HEK293 (cell line): ENCODE measurements at regions not wholly inside any gene's neighbourhood (a gene's known extent, or its start where the extent isn't known, plus 50 kb on each side); places are given as distances from the start of the nearest gene placed in this dataset.

Experiments
- CTCF ChIA-PET: fragments of 350-600 bp; formaldehyde crosslinking; extraction: SDS; loops from one replicate; lab custom pipeline; 2021; ENCODE audit warnings: antibody characterized with exemption; lab: Yijun Ruan, JAX
- POLR2A ChIA-PET: fragments of 300-600 bp; formaldehyde crosslinking; extraction: SDS; loops from one replicate; lab custom pipeline; 2020; ENCODE audit warnings: antibody characterized with exemption, inconsistent platforms; lab: Yijun Ruan, JAX
- H3K27ac ChIP-seq: fragments of 200-500 bp; sonication (Bioruptor generic); 2 replicates; pipeline ENCODE4 v1.5.1; 2014; ENCODE audit warnings: low read depth, low read length, control low read depth, inconsistent platforms; ENCODE audit errors: extremely low read depth
- H3K36me3 ChIP-seq, 2 experiments: fragments of 200-500 bp in 1 of 2; sonication (Bioruptor generic) in 1 of 2; 1 replicate in 1 of 2; 2 replicates in 1 of 2; pipeline ENCODE4 v1.5.1; 2014 to 2017; ENCODE audit warnings: inconsistent platforms in 2 of 2, low read length in 2 of 2; ENCODE audit not compliant: control insufficient read depth in 2 of 2, insufficient read depth in 1 of 2
- H3K4me1 ChIP-seq: fragments of 200-500 bp; sonication (Bioruptor generic); 2 replicates; pipeline ENCODE4 v1.5.1; 2014; ENCODE audit warnings: mild to moderate bottlenecking, low read length, inconsistent platforms; ENCODE audit not compliant: control insufficient read depth, insufficient read depth
- H3K4me3 ChIP-seq: 2 replicates; pipeline ENCODE4 v1.5.1; 2011; ENCODE audit warnings: low read depth, mild to moderate bottlenecking, control low read depth, low read length, moderate library complexity
- H3K9me3 ChIP-seq: fragments of 200-500 bp; sonication (Bioruptor generic); 2 replicates; pipeline ENCODE4 v1.5.1; 2014; ENCODE audit warnings: low read depth, low read length, inconsistent platforms; ENCODE audit not compliant: control insufficient read depth, insufficient read depth
- FEZF1 ChIP-seq: fragments of 450-650 bp; formaldehyde crosslinking; IDR thresholded peaks from 2 replicates; pipeline ENCODE4 v1.5.1; 2016; ENCODE audit warnings: missing biosample characterization, missing genetic modification characterization
- IKZF3 ChIP-seq: fragments of 450-650 bp; IDR thresholded peaks from 2 replicates; pipeline ENCODE4 v1.5.0; 2018; ENCODE audit warnings: missing biosample characterization, mild to moderate bottlenecking, missing genetic modification characterization, moderate library complexity
- KLF9 ChIP-seq: fragments of 450-650 bp; formaldehyde crosslinking; IDR thresholded peaks from 2 replicates; pipeline ENCODE4 v1.5.1; 2016; ENCODE audit warnings: missing biosample characterization, missing genetic modification characterization, low read depth
- YY2 ChIP-seq: fragments of 450-650 bp; formaldehyde crosslinking; IDR thresholded peaks from 2 replicates; pipeline ENCODE4 v1.5.1; 2016; ENCODE audit warnings: missing biosample characterization, missing genetic modification characterization
- ZEB2 ChIP-seq: fragments of 450-650 bp; formaldehyde crosslinking; IDR thresholded peaks from 2 replicates; pipeline ENCODE4 v1.5.1; 2016; ENCODE audit warnings: missing biosample characterization, missing genetic modification characterization
- ZFP37 ChIP-seq: fragments of 450-650 bp; formaldehyde crosslinking; IDR thresholded peaks from 2 replicates; pipeline ENCODE4 v1.5.1; 2016; ENCODE audit warnings: missing biosample characterization, missing genetic modification characterization
- ZNF19 ChIP-seq: fragments of 450-650 bp; formaldehyde crosslinking; IDR thresholded peaks from 2 replicates; pipeline ENCODE4; 2016; ENCODE audit warnings: missing biosample characterization, missing genetic modification characterization, low read depth
- ZNF202 ChIP-seq: fragments of 450-650 bp; formaldehyde crosslinking; IDR thresholded peaks from 2 replicates; pipeline ENCODE4 v1.5.1; 2016; ENCODE audit warnings: missing biosample characterization, missing genetic modification characterization, borderline replicate concordance
- ZNF394 ChIP-seq: fragments of 450-650 bp; formaldehyde crosslinking; IDR thresholded peaks from 2 replicates; pipeline ENCODE4 v1.5.1; 2016; ENCODE audit warnings: missing biosample characterization, missing genetic modification characterization, mild to moderate bottlenecking, moderate library complexity, borderline replicate concordance
- ZNF555 ChIP-seq: fragments of 450-650 bp; formaldehyde crosslinking; conservative IDR thresholded peaks from 2 replicates; pipeline ENCODE4 v1.5.1; 2017; ENCODE audit warnings: missing biosample characterization, mild to moderate bottlenecking, missing genetic modification characterization, inconsistent platforms
- ZNF571 ChIP-seq: fragments of 450-650 bp; formaldehyde crosslinking; IDR thresholded peaks from 2 replicates; pipeline ENCODE4 v1.5.0; 2017; ENCODE audit warnings: missing biosample characterization, missing genetic modification characterization
- ZNF626 ChIP-seq: fragments of 450-650 bp; sonication (Bioruptor Pico); formaldehyde crosslinking; IDR thresholded peaks from 2 replicates; pipeline ENCODE4 v1.5.1; 2018; ENCODE audit warnings: missing biosample characterization, missing genetic modification characterization, inconsistent platforms
- ZNF654 ChIP-seq: fragments of 450-650 bp; formaldehyde crosslinking; IDR thresholded peaks from 2 replicates; pipeline ENCODE4 v1.5.1; 2016; ENCODE audit warnings: low read depth, missing biosample characterization, missing genetic modification characterization
- ZNF791 ChIP-seq: fragments of 450-650 bp; formaldehyde crosslinking; IDR thresholded peaks from 2 replicates; pipeline ENCODE4 v1.5.1; 2016; ENCODE audit warnings: missing biosample characterization, missing genetic modification characterization
- ZNF792 ChIP-seq: fragments of 450-650 bp; formaldehyde crosslinking; IDR thresholded peaks from 2 replicates; pipeline ENCODE4 v1.5.1; 2016; ENCODE audit warnings: missing biosample characterization, missing genetic modification characterization
- ZSCAN16 ChIP-seq: fragments of 450-650 bp; formaldehyde crosslinking; IDR thresholded peaks from 2 replicates; pipeline ENCODE4 v1.5.1; 2016; ENCODE audit warnings: missing biosample characterization, missing genetic modification characterization
- ZXDB ChIP-seq: fragments of 450-650 bp; formaldehyde crosslinking; IDR thresholded peaks from 2 replicates; pipeline ENCODE4 v1.5.1; 2016; ENCODE audit warnings: missing biosample characterization, missing genetic modification characterization
- TF ChIP-seq, protein P1 (sequence below): fragments of 450-650 bp; formaldehyde crosslinking; IDR thresholded peaks from 2 replicates; pipeline ENCODE4 v1.5.1; 2016; ENCODE audit warnings: missing biosample characterization, missing genetic modification characterization
- TF ChIP-seq, protein P2 (sequence below): fragments of 450-650 bp; formaldehyde crosslinking; IDR thresholded peaks from 2 replicates; pipeline ENCODE4 v1.5.1; 2016; ENCODE audit warnings: missing biosample characterization, missing genetic modification characterization
- TF ChIP-seq, protein P3 (sequence below): IDR thresholded peaks from 2 replicates; pipeline ENCODE4 v1.6.1; 2011; ENCODE audit warnings: mild to moderate bottlenecking, low read depth, low read length, borderline replicate concordance
- TF ChIP-seq, protein P4 (sequence below): fragments of 450-650 bp; formaldehyde crosslinking; IDR thresholded peaks from 2 replicates; pipeline ENCODE4 v1.5.1; 2016; ENCODE audit warnings: missing biosample characterization, missing genetic modification characterization
- TF ChIP-seq, protein P5 (sequence below): fragments of 450-650 bp; formaldehyde crosslinking; IDR thresholded peaks from 2 replicates; pipeline ENCODE4 v1.5.1; 2016; ENCODE audit warnings: missing biosample characterization, missing genetic modification characterization, low read depth
- TF ChIP-seq, protein P6 (sequence below): fragments of 450-650 bp; formaldehyde crosslinking; IDR thresholded peaks from 2 replicates; pipeline ENCODE4 v1.5.1; 2016; ENCODE audit warnings: missing biosample characterization, missing genetic modification characterization

DNA sequence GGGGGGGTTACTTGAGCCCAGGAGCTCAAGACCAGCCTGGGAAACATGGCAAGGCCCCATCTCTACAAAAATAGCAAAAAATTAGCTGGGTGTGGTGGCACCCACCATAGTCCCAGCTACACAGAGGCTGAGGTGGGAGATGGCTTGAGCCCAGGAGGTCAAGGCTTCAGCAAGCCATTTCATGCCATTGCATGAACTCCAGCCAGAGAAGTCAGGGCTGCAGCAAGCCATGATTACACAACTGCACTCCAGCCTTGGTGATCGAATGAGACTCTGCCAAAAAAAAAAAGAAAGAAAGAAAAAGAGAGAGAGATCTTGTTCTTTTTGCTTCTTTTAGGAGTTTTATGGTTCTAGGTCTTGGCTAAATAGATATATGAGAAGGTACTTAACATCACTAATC, 200.2 kb upstream of the PHYHIPL start:
- TF ChIP-seq ZSCAN16 (tag by site-specific recombination) (no peak), ZFP37 (tag by site-specific recombination) (no peak), ZXDB (no peak), ZNF792 (tag by site-specific recombination) (no peak), ZNF555 (tag by site-specific recombination) (no peak), KLF9 (tag by site-specific recombination) (no peak), ZNF19 (tag by site-specific recombination) (no peak), ZNF654 (tag by site-specific recombination) (no peak), FEZF1 (no peak), YY2 (tag by site-specific recombination) (no peak), ZNF202 (no peak), IKZF3 (tag by site-specific recombination) (no peak), ZNF626 (tag by site-specific recombination) (no peak), ZNF791 (no peak), ZNF571 (tag by site-specific recombination) (no peak)
- TF ChIP-seq, protein P1, sequence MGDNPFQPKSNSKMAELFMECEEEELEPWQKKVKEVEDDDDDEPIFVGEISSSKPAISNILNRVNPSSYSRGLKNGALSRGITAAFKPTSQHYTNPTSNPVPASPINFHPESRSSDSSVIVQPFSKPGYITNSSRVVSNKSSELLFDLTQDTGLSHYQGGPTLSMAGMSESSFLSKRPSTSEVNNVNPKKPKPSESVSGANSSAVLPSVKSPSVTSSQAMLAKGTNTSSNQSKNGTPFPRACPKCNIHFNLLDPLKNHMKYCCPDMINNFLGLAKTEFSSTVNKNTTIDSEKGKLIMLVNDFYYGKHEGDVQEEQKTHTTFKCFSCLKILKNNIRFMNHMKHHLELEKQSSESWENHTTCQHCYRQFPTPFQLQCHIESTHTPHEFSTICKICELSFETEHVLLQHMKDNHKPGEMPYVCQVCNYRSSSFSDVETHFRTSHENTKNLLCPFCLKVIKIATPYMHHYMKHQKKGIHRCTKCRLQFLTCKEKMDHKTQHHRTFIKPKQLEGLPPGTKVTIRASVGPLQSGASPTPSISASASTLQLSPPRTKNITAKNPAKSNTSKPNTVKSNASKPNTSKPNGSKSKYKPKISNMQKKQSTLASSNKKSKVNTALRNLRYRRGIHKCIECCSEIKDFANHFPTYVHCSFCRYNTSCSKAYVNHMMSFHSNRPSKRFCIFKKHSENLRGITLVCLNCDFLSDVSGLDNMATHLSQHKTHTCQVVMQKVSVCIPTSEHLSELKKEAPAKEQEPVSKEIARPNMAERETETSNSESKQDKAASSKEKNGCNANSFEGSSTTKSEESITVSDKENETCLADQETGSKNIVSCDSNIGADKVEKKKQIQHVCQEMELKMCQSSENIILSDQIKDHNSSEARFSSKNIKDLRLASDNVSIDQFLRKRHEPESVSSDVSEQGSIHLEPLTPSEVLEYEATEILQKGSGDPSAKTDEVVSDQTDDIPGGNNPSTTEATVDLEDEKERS (tag by site-specific recombination) = no peak
- TF ChIP-seq, protein P2, sequence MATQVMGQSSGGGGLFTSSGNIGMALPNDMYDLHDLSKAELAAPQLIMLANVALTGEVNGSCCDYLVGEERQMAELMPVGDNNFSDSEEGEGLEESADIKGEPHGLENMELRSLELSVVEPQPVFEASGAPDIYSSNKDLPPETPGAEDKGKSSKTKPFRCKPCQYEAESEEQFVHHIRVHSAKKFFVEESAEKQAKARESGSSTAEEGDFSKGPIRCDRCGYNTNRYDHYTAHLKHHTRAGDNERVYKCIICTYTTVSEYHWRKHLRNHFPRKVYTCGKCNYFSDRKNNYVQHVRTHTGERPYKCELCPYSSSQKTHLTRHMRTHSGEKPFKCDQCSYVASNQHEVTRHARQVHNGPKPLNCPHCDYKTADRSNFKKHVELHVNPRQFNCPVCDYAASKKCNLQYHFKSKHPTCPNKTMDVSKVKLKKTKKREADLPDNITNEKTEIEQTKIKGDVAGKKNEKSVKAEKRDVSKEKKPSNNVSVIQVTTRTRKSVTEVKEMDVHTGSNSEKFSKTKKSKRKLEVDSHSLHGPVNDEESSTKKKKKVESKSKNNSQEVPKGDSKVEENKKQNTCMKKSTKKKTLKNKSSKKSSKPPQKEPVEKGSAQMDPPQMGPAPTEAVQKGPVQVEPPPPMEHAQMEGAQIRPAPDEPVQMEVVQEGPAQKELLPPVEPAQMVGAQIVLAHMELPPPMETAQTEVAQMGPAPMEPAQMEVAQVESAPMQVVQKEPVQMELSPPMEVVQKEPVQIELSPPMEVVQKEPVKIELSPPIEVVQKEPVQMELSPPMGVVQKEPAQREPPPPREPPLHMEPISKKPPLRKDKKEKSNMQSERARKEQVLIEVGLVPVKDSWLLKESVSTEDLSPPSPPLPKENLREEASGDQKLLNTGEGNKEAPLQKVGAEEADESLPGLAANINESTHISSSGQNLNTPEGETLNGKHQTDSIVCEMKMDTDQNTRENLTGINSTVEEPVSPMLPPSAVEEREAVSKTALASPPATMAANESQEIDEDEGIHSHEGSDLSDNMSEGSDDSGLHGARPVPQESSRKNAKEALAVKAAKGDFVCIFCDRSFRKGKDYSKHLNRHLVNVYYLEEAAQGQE (tag by site-specific recombination) = no peak
- TF ChIP-seq, protein P3, sequence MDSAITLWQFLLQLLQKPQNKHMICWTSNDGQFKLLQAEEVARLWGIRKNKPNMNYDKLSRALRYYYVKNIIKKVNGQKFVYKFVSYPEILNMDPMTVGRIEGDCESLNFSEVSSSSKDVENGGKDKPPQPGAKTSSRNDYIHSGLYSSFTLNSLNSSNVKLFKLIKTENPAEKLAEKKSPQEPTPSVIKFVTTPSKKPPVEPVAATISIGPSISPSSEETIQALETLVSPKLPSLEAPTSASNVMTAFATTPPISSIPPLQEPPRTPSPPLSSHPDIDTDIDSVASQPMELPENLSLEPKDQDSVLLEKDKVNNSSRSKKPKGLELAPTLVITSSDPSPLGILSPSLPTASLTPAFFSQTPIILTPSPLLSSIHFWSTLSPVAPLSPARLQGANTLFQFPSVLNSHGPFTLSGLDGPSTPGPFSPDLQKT = no peak
- TF ChIP-seq, protein P4, sequence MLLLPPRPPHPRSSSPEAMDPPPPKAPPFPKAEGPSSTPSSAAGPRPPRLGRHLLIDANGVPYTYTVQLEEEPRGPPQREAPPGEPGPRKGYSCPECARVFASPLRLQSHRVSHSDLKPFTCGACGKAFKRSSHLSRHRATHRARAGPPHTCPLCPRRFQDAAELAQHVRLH (tag by site-specific recombination) = no peak
- TF ChIP-seq, all 188 proteins: peak for 0
- Histone ChIP-seq H3K36me3 (no peaks in the 10 kb centered on the region), H3K27ac (no peak overlapping the region), H3K9me3 (no peaks in the 10 kb centered on the region), H3K4me1 (no peaks in the 10 kb centered on the region), H3K4me3 (no peak overlapping the region)
- CTCF ChIA-PET = no interaction called here
- POLR2A ChIA-PET = no interaction called here

DNA sequence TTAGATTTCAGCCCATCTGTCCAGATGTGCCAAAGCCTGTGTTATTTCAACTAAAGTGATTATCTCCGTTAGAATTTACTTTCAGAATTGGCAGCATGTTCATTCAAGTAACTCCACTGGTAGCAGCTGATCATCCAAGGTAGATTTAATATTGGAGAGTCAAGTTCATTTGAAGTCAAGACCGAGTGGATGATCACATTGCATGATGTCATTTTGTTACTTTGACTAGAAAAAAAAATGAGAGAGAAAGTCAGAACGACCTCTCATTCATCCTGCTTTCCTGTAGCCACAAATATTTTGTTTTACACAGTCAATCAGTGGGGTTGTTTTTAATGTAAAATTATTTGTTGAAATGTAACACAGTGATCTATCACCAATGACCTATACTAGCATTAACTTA, 196.7 kb upstream of the PHYHIPL start:
- no peaks in the 10 kb centered on the region for H3K9me3 ChIP-seq
- no peaks in the 10 kb centered on the region for H3K36me3 ChIP-seq
- ChIA-PET CTCF (interaction anchor here (0.6 kb wide), 1 partner anchor 120 kb away, joined by 3 read pairs; no protein-coding TSS in a partner anchor), POLR2A (no interaction called here)
- no peak overlapping the region for H3K27ac ChIP-seq
- no peak overlapping the region for H3K4me3 ChIP-seq
- H3K4me1 ChIP-seq = no peaks in the 10 kb centered on the region
- TF ChIP-seq ZNF394 (tag by site-specific recombination) (no peak), ZSCAN16 (tag by site-specific recombination) (no peak), ZEB2 (tag by site-specific recombination) (no peak)
- TF ChIP-seq, protein P5, sequence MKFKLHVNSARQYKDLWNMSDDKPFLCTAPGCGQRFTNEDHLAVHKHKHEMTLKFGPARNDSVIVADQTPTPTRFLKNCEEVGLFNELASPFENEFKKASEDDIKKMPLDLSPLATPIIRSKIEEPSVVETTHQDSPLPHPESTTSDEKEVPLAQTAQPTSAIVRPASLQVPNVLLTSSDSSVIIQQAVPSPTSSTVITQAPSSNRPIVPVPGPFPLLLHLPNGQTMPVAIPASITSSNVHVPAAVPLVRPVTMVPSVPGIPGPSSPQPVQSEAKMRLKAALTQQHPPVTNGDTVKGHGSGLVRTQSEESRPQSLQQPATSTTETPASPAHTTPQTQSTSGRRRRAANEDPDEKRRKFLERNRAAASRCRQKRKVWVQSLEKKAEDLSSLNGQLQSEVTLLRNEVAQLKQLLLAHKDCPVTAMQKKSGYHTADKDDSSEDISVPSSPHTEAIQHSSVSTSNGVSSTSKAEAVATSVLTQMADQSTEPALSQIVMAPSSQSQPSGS = peak; percentile 72; the same call in 1 of the 2 replicates
- TF ChIP-seq, protein P6, sequence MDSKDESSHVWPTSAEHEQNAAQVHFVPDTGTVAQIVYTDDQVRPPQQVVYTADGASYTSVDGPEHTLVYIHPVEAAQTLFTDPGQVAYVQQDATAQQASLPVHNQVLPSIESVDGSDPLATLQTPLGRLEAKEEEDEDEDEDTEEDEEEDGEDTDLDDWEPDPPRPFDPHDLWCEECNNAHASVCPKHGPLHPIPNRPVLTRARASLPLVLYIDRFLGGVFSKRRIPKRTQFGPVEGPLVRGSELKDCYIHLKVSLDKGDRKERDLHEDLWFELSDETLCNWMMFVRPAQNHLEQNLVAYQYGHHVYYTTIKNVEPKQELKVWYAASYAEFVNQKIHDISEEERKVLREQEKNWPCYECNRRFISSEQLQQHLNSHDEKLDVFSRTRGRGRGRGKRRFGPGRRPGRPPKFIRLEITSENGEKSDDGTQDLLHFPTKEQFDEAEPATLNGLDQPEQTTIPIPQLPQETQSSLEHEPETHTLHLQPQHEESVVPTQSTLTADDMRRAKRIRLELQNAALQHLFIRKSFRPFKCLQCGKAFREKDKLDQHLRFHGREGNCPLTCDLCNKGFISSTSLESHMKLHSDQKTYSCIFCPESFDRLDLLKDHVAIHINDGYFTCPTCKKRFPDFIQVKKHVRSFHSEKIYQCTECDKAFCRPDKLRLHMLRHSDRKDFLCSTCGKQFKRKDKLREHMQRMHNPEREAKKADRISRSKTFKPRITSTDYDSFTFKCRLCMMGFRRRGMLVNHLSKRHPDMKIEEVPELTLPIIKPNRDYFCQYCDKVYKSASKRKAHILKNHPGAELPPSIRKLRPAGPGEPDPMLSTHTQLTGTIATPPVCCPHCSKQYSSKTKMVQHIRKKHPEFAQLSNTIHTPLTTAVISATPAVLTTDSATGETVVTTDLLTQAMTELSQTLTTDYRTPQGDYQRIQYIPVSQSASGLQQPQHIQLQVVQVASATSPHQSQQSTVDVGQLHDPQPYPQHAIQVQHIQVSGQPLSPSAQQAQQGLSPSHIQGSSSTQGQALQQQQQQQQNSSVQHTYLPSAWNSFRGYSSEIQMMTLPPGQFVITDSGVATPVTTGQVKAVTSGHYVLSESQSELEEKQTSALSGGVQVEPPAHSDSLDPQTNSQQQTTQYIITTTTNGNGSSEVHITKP (tag by site-specific recombination) = no peak
